ENCODE measurements at regions not wholly inside any gene's neighbourhood (a gene's known extent, or its start where the extent isn't known, plus 50 kb on each side); places are given as distances from the start of the nearest gene placed in this dataset.
"Not testable (repeated sequence)": the region's sequence is repeated elsewhere in the genome, so short reads cannot be mapped to it uniquely, and the experiment has no call there.

- Histone ChIP-seq H3K27ac (ENCODE audit: low read depth, low read length) (no peak overlapping the region), H3K27me3 (ENCODE audit: control insufficient read depth, insufficient read depth, low read length) (no peaks in the 10 kb centered on the region), H3K4me3 (ENCODE audit: low read depth, low read length) (no peak overlapping the region), H3K9me3 (ENCODE audit: control insufficient read depth, insufficient read depth, low read length) (no peaks in the 10 kb centered on the region)
- no peak for DNase-seq (ENCODE audit: low read depth, low spot score)
- CTCF ChIA-PET, result no interaction called here
- TF ChIP-seq CTCF (IDR thresholded peaks at IDR 0.05; ENCODE audit: low read depth, low read length), result no peak
- POLR2A ChIA-PET, result no interaction called here
Observed at GRCh38 chr4:81675791-81676393, 204.2 kb upstream of the RASGEF1B start.

- Histone ChIP-seq H3K9me3 (ENCODE audit: control insufficient read depth, insufficient read depth, low read length) (no peaks in the 10 kb centered on the region), H3K4me3 (ENCODE audit: low read depth, low read length) (no peak overlapping the region), H3K27ac (ENCODE audit: low read depth, low read length) (no peak overlapping the region), H3K27me3 (ENCODE audit: control insufficient read depth, insufficient read depth, low read length) (no peaks in the 10 kb centered on the region)
- no peak for DNase-seq (ENCODE audit: low read depth, low spot score)
- no peak for TF ChIP-seq CTCF (IDR thresholded peaks at IDR 0.05; ENCODE audit: low read depth, low read length)
- ChIA-PET CTCF (no interaction called here), POLR2A (no interaction called here)
Observed at GRCh38 chr4:81673961-81674360, 202.3 kb upstream of the RASGEF1B start.

- DNase-seq (ENCODE audit: low read depth, low spot score); H3K27ac ChIP-seq (ENCODE audit: low read depth, low read length); H3K9me3 ChIP-seq (ENCODE audit: control insufficient read depth, insufficient read depth, low read length); H3K27me3 ChIP-seq (ENCODE audit: control insufficient read depth, insufficient read depth, low read length); H3K4me3 ChIP-seq (ENCODE audit: low read depth, low read length); POLR2A ChIA-PET; CTCF ChIA-PET: not testable (repeated sequence)
Observed at GRCh38 chr4:81668328-81668727, 196.6 kb upstream of the RASGEF1B start.

- ChIA-PET CTCF (no interaction called here), POLR2A (no interaction called here)
- no peaks in the 10 kb centered on the region for H3K9me3 ChIP-seq (ENCODE audit: control insufficient read depth, insufficient read depth, low read length)
- no peak overlapping the region for H3K4me3 ChIP-seq (ENCODE audit: low read depth, low read length)
- no peaks in the 10 kb centered on the region for H3K27me3 ChIP-seq (ENCODE audit: control insufficient read depth, insufficient read depth, low read length)
- H3K27ac ChIP-seq (ENCODE audit: low read depth, low read length), result no peak overlapping the region
- DNase-seq (ENCODE audit: low read depth, low spot score), result no peak
- TF ChIP-seq CTCF (IDR thresholded peaks at IDR 0.05; ENCODE audit: low read depth, low read length), result no peak
Observed at GRCh38 chr4:81667539-81667938, 195.8 kb upstream of the RASGEF1B start.

GRCh38 chr4:81666491-81666890, 194.8 kb upstream of the RASGEF1B start:
- no peak for TF ChIP-seq CTCF (IDR thresholded peaks at IDR 0.05; ENCODE audit: low read depth, low read length)
- CTCF ChIA-PET, result no interaction called here
- DNase-seq (ENCODE audit: low read depth, low spot score), result no peak

GRCh38 chr4:81665649-81666048, 193.9 kb upstream of the RASGEF1B start:
- CTCF ChIA-PET, result no interaction called here
- no peak for TF ChIP-seq CTCF (IDR thresholded peaks at IDR 0.05; ENCODE audit: low read depth, low read length)

More at GRCh38 chr4:81666491-81666890, 194.8 kb upstream of the RASGEF1B start:
- H3K27ac ChIP-seq (ENCODE audit: low read depth, low read length), result no peak overlapping the region
- POLR2A ChIA-PET, result no interaction called here
- no peaks in the 10 kb centered on the region for H3K27me3 ChIP-seq (ENCODE audit: control insufficient read depth, insufficient read depth, low read length)
- no peaks in the 10 kb centered on the region for H3K9me3 ChIP-seq (ENCODE audit: control insufficient read depth, insufficient read depth, low read length)
- no peak overlapping the region for H3K4me3 ChIP-seq (ENCODE audit: low read depth, low read length)

More at GRCh38 chr4:81665649-81666048, 193.9 kb upstream of the RASGEF1B start:
- Histone ChIP-seq H3K27ac (ENCODE audit: low read depth, low read length) (no peak overlapping the region), H3K4me3 (ENCODE audit: low read depth, low read length) (no peak overlapping the region), H3K27me3 (ENCODE audit: control insufficient read depth, insufficient read depth, low read length) (no peaks in the 10 kb centered on the region), H3K9me3 (ENCODE audit: control insufficient read depth, insufficient read depth, low read length) (no peaks in the 10 kb centered on the region)
- POLR2A ChIA-PET, result no interaction called here
- DNase-seq (ENCODE audit: low read depth, low spot score), result no peak
